ENCODE measurements at regions not wholly inside any gene's neighbourhood (a gene's known extent, or its start where the extent isn't known, plus 50 kb on each side); places are given as distances from the start of the nearest gene placed in this dataset.

DNA sequence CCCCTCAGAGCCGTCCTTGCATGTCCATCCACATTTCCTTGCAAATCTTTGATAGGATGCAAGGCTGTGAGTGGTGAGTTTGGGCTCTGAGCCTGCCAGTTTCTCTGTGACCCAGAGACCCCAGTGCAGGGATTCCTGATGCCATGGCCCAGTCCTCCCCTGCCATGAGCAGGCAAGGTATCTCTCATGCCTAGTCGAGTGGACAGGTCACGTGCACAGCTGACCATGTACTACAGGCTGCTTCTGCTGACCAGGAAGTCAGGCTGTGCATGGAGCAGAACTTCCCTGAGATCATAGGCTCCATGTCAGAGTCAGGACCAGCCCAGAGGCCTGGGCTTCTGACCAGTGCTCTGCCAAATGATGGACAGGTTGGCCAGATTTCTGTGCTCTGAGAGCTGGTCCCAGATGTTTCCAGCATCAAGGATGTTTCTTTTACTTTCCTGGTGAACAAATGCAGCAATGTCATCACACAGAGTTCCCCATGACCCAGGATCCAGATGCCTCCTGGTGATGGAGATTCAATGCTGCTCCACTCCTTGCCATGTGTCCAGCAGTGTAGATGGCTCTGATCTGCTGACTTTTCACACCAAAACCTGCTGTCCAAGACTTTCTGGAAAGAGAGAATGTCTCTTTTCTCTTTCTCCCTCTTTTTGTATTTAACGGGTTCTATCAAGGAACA is 321.6 kb upstream of the HS6ST1 start:
- TF ChIP-seq, protein P1, sequence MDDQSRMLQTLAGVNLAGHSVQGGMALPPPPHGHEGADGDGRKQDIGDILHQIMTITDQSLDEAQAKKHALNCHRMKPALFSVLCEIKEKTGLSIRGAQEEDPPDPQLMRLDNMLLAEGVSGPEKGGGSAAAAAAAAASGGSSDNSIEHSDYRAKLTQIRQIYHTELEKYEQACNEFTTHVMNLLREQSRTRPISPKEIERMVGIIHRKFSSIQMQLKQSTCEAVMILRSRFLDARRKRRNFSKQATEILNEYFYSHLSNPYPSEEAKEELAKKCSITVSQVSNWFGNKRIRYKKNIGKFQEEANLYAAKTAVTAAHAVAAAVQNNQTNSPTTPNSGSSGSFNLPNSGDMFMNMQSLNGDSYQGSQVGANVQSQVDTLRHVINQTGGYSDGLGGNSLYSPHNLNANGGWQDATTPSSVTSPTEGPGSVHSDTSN (IDR thresholded peaks at IDR 0.05) = no peak
- TF ChIP-seq EZH2phosphoT487 (IDR thresholded peaks at IDR 0.05; ENCODE audit: borderline replicate concordance, low read depth) (no peak), RAD21 (IDR thresholded peaks at IDR 0.05; ENCODE audit: low read length) (no peak), SMC3 (IDR thresholded peaks at IDR 0.05; ENCODE audit: low read depth, low read length) (no peak), RXRA (IDR thresholded peaks at IDR 0.05; ENCODE audit: borderline replicate concordance, low read depth) (no peak), TCF12 (IDR thresholded peaks at IDR 0.05) (no peak), GABPA (IDR thresholded peaks at IDR 0.05; ENCODE audit: low read depth) (no peak), EP300 (IDR thresholded peaks at IDR 0.05; ENCODE audit: borderline replicate concordance in 1 of 2, low read depth in 1 of 2, low read length in 1 of 2) (no peak), ELF1 (IDR thresholded peaks at IDR 0.05) (no peak), MXI1 (IDR thresholded peaks at IDR 0.05; ENCODE audit: low read depth, low read length) (no peak), FOSL2 (IDR thresholded peaks at IDR 0.05; ENCODE audit: borderline replicate concordance, low read depth) (no peak), NFIC (IDR thresholded peaks at IDR 0.05; ENCODE audit: borderline replicate concordance) (no peak), RCOR1 (IDR thresholded peaks at IDR 0.05; ENCODE audit: low read length) (no peak)
- TF ChIP-seq, protein P2, sequence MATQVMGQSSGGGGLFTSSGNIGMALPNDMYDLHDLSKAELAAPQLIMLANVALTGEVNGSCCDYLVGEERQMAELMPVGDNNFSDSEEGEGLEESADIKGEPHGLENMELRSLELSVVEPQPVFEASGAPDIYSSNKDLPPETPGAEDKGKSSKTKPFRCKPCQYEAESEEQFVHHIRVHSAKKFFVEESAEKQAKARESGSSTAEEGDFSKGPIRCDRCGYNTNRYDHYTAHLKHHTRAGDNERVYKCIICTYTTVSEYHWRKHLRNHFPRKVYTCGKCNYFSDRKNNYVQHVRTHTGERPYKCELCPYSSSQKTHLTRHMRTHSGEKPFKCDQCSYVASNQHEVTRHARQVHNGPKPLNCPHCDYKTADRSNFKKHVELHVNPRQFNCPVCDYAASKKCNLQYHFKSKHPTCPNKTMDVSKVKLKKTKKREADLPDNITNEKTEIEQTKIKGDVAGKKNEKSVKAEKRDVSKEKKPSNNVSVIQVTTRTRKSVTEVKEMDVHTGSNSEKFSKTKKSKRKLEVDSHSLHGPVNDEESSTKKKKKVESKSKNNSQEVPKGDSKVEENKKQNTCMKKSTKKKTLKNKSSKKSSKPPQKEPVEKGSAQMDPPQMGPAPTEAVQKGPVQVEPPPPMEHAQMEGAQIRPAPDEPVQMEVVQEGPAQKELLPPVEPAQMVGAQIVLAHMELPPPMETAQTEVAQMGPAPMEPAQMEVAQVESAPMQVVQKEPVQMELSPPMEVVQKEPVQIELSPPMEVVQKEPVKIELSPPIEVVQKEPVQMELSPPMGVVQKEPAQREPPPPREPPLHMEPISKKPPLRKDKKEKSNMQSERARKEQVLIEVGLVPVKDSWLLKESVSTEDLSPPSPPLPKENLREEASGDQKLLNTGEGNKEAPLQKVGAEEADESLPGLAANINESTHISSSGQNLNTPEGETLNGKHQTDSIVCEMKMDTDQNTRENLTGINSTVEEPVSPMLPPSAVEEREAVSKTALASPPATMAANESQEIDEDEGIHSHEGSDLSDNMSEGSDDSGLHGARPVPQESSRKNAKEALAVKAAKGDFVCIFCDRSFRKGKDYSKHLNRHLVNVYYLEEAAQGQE (IDR thresholded peaks at IDR 0.05; ENCODE audit: low read depth, low read length) = no peak
- TF ChIP-seq, protein P3, sequence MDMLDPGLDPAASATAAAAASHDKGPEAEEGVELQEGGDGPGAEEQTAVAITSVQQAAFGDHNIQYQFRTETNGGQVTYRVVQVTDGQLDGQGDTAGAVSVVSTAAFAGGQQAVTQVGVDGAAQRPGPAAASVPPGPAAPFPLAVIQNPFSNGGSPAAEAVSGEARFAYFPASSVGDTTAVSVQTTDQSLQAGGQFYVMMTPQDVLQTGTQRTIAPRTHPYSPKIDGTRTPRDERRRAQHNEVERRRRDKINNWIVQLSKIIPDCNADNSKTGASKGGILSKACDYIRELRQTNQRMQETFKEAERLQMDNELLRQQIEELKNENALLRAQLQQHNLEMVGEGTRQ (IDR thresholded peaks at IDR 0.05; ENCODE audit: borderline replicate concordance, low read depth, low read length) = no peak
- TF ChIP-seq, protein P4, sequence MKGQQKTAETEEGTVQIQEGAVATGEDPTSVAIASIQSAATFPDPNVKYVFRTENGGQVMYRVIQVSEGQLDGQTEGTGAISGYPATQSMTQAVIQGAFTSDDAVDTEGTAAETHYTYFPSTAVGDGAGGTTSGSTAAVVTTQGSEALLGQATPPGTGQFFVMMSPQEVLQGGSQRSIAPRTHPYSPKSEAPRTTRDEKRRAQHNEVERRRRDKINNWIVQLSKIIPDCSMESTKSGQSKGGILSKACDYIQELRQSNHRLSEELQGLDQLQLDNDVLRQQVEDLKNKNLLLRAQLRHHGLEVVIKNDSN (IDR thresholded peaks at IDR 0.05; ENCODE audit: borderline replicate concordance, low read depth) = no peak
- CTCF ChIA-PET = no interaction called here
- WGBS (ENCODE audit: low lambda C conversion rate) = 48% methylated on average over 2 of the region's 4 CpGs

More for the DNA sequence above, 321.6 kb upstream of the HS6ST1 start:
- Histone ChIP-seq H3K4me1 (ENCODE audit: control insufficient read depth in 1 of 2, insufficient read depth in 2 of 2, low read depth in 1 of 2, low read length in 1 of 2) (peaks cover 0 to 3% of the 10 kb centered on the region in 2 experiments; a peak in 2 of 4 replicates), H2AFZ (ENCODE audit: low read depth) (no peak overlapping the region), H3K27me3 (ENCODE audit: insufficient read depth) (no peaks in the 10 kb centered on the region), H3K9me3 (no peaks in the 10 kb centered on the region), H3K4me2 (no peak overlapping the region), H3K27ac (ENCODE audit: low read depth in 2 of 2, low read length in 1 of 2) (no peak overlapping the region), H3K9me2 (no peaks in the 10 kb centered on the region), H3K36me3 (replicated peaks in 1 of 2; ENCODE audit: control insufficient read depth in 1 of 2, insufficient read depth in 2 of 2, low read length in 1 of 2) (no peaks in the 10 kb centered on the region), H3K4me3 (ENCODE audit: low read depth in 2 of 2, low read length in 1 of 2) (no peak overlapping the region), H3K9ac (no peak overlapping the region), H3K79me2 (ENCODE audit: insufficient read depth) (no peaks in the 10 kb centered on the region), H3F3A (replicated peaks; ENCODE audit: insufficient read depth) (no peaks in the 10 kb centered on the region), H4K20me1 (ENCODE audit: insufficient read depth) (no peaks in the 10 kb centered on the region)
- POLR2A ChIA-PET = no interaction called here
- no peak for DNase-seq

Data from SK-N-SH (cell line).